ENCODE measurements at regions not wholly inside any gene's neighbourhood (a gene's known extent, or its start where the extent isn't known, plus 50 kb on each side); places are given as distances from the start of the nearest gene placed in this dataset.

- no peak for TF ChIP-seq CTCF (IDR thresholded peaks at IDR 0.05; ENCODE audit: insufficient read depth, low read depth, low read length, missing control alignments)
- no peak overlapping the region for H3K4me3 ChIP-seq (ENCODE audit: low read depth, low read length)
- no peak for DNase-seq (ENCODE audit: low read depth)
These were observed 200.2 kb downstream of the RPLP1 start for GRCh38 chr15:69652751-69653305.

- no peak for DNase-seq (ENCODE audit: low read depth)
- TF ChIP-seq CTCF (IDR thresholded peaks at IDR 0.05; ENCODE audit: insufficient read depth, low read depth, low read length, missing control alignments): no peak
- no peak overlapping the region for H3K4me3 ChIP-seq (ENCODE audit: low read depth, low read length)
These were observed 200.7 kb downstream of the RPLP1 start for GRCh38 chr15:69653306-69653705.

GRCh38 chr15:69653846-69654245, 201.2 kb downstream of the RPLP1 start:
- no peak for TF ChIP-seq CTCF (IDR thresholded peaks at IDR 0.05; ENCODE audit: insufficient read depth, low read depth, low read length, missing control alignments)
- no peak overlapping the region for H3K4me3 ChIP-seq (ENCODE audit: low read depth, low read length)
- no peak for DNase-seq (ENCODE audit: low read depth)

GRCh38 chr15:69656271-69657030, 203.8 kb downstream of the RPLP1 start:
- DNase-seq (ENCODE audit: low read depth): no peak
- H3K4me3 ChIP-seq (ENCODE audit: low read depth, low read length): no peak overlapping the region
- TF ChIP-seq CTCF (IDR thresholded peaks at IDR 0.05; ENCODE audit: insufficient read depth, low read depth, low read length, missing control alignments): no peak

- DNase-seq (ENCODE audit: low read depth): no peak
- no peak for TF ChIP-seq CTCF (IDR thresholded peaks at IDR 0.05; ENCODE audit: insufficient read depth, low read depth, low read length, missing control alignments)
- H3K4me3 ChIP-seq (ENCODE audit: low read depth, low read length): no peak overlapping the region
These were observed 205.0 kb downstream of the RPLP1 start for GRCh38 chr15:69657626-69658025.

GRCh38 chr15:69658411-69658945, 205.9 kb downstream of the RPLP1 start:
- TF ChIP-seq CTCF (IDR thresholded peaks at IDR 0.05; ENCODE audit: insufficient read depth, low read depth, low read length, missing control alignments): no peak
- DNase-seq (ENCODE audit: low read depth): no peak
- H3K4me3 ChIP-seq (ENCODE audit: low read depth, low read length): no peak overlapping the region

Data from GM12865 (cell line).